ENCODE measurements at regions not wholly inside any gene's neighbourhood (a gene's known extent, or its start where the extent isn't known, plus 50 kb on each side); places are given as distances from the start of the nearest gene placed in this dataset.

DNA sequence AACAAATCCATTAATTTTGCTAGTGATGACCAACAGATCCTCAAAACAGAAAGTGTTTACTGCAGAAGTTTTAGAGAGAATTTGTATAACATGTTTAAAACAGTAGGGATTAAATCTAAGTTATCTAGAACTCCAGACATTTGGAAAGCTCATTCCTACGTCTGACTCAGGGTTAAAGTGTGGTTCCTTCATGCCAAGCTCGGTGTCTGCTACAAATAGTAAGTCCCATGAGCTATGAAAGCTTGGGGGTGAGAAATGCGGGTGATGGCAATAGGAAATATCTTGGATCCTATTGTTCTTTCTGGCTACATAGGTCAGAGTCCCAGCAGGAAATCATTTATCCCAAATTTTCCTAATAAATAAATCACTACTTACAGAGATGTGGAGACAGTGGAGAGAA lies 867.1 kb downstream of the UQCRFS1 start:
- WGBS, 2 donors, result 51 to 54% methylated on average over 3 of the region's 3 CpGs
- TF ChIP-seq CTCF (IDR thresholded peaks at IDR 0.05), result no peak
- no peak for TF ChIP-seq POLR2A (IDR thresholded peaks at IDR 0.05)
- intact Hi-C loops (cut with DNase I), result no loop called here
- DNase-seq (no peak), ATAC-seq (no peak)
- H3K27me3 ChIP-seq, result no peaks in the 10 kb centered on the region
- no peaks in the 10 kb centered on the region for H3K36me3 ChIP-seq (replicated peaks in 1 of 2; ENCODE audit: insufficient read depth in 1 of 2, low read depth in 2 of 2)
- H3K27ac ChIP-seq, result no peak overlapping the region
- no peaks in the 10 kb centered on the region for H3K9me3 ChIP-seq
- no peaks in the 10 kb centered on the region for H3K4me1 ChIP-seq
- H3K4me3 ChIP-seq, result no peak overlapping the region

DNA sequence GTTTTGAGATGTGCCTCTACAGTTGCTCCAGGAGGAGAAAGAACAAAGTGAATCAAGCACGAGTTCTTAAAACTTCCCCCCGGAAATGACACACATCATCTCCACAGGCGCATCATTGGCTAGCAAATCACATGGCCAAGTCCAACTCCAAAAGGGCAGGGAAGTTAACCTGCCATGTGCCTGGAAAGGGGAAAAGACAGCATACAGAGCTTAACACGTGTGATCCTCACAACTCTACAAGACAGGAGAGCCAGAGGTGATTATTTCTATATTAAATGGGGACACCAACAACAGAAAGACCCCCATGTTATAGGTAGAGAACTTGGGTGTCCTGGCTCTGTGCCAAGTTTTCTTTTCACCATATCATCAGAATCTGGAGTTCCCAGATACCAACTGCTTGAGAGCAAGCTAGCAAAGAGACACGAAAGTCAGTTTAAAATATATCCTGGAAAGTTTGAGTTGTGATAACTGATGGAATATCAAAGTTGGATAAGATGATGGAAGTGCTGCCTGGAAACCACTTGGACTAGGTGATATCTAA lies 871.1 kb downstream of the UQCRFS1 start:
- Histone ChIP-seq H3K4me1 (no peaks in the 10 kb centered on the region), H3K36me3 (replicated peaks in 1 of 2; ENCODE audit: insufficient read depth in 1 of 2, low read depth in 2 of 2) (no peaks in the 10 kb centered on the region), H3K4me3 (no peak overlapping the region), H3K27ac (no peak overlapping the region), H3K27me3 (no peaks in the 10 kb centered on the region), H3K9me3 (no peaks in the 10 kb centered on the region)
- ATAC-seq, result no peak
- TF ChIP-seq POLR2A (IDR thresholded peaks at IDR 0.05), result no peak
- TF ChIP-seq CTCF (IDR thresholded peaks at IDR 0.05), result no peak
- 60 to 62% methylated on average over 5 of the region's 5 CpGs for WGBS, 2 donors
- no peak for DNase-seq
- intact Hi-C loops (cut with DNase I), result no loop called here

GRCh38 chr19:28334419-28334818 lies 878.5 kb downstream of the UQCRFS1 start:
- Histone ChIP-seq H3K27ac (no peak overlapping the region), H3K27me3 (no peaks in the 10 kb centered on the region), H3K4me1 (no peaks in the 10 kb centered on the region), H3K4me3 (no peak overlapping the region), H3K36me3 (replicated peaks in 1 of 2; ENCODE audit: insufficient read depth in 1 of 2, low read depth in 2 of 2) (no peaks in the 10 kb centered on the region), H3K9me3 (no peaks in the 10 kb centered on the region)
- ATAC-seq (no peak), DNase-seq (no peak)
- intact Hi-C loops (cut with DNase I), result no loop called here
- TF ChIP-seq POLR2A (IDR thresholded peaks at IDR 0.05), result no peak
- no peak for TF ChIP-seq CTCF (IDR thresholded peaks at IDR 0.05)
- WGBS, 2 donors, result 54 to 61% methylated on average over 4 of the region's 4 CpGs

- no peak for DNase-seq
- no peaks in the 10 kb centered on the region for H3K36me3 ChIP-seq (replicated peaks in 1 of 2; ENCODE audit: insufficient read depth in 1 of 2, low read depth in 2 of 2)
- WGBS, 2 donors, result 76 to 78% methylated on average over 4 to 5 of the region's 5 CpGs
- no peak overlapping the region for H3K4me3 ChIP-seq
- H3K27ac ChIP-seq, result no peak overlapping the region
- no peaks in the 10 kb centered on the region for H3K9me3 ChIP-seq
- TF ChIP-seq CTCF (IDR thresholded peaks at IDR 0.05), result no peak
- TF ChIP-seq POLR2A (IDR thresholded peaks at IDR 0.05), result no peak
- intact Hi-C loops (cut with DNase I), result no loop called here
- no peak for ATAC-seq
- H3K27me3 ChIP-seq, result no peaks in the 10 kb centered on the region
- H3K4me1 ChIP-seq, result no peaks in the 10 kb centered on the region
These were observed 879.0 kb downstream of the UQCRFS1 start for GRCh38 chr19:28333909-28334308.

DNA sequence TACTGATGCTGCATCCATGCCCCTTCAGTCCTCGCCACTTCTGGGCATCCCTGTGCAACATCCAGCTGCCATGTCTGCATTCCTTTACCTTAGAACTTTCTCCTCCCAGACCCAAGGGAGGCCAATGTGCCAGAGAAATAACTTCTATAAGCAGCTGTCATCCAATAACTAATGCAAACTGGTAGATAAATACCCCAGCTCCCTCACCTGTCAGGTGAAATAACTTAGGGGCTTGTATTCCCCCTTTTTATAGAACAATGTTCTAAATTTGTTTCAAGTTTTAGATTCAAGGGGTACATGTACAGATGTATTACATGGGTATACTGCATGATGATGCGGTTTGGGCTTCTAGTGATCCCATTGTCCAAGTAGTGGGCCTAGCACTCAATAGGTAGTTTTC lies 880.1 kb downstream of the UQCRFS1 start:
- Histone ChIP-seq H3K4me3 (no peak overlapping the region), H3K4me1 (no peaks in the 10 kb centered on the region), H3K27ac (no peak overlapping the region), H3K9me3 (no peaks in the 10 kb centered on the region), H3K36me3 (replicated peaks in 1 of 2; ENCODE audit: insufficient read depth in 1 of 2, low read depth in 2 of 2) (no peaks in the 10 kb centered on the region), H3K27me3 (no peaks in the 10 kb centered on the region)
- ATAC-seq, result no peak
- intact Hi-C loops (cut with DNase I), result no loop called here
- 75 to 91% methylated on average over 2 of the region's 2 CpGs for WGBS, 2 donors
- TF ChIP-seq CTCF (IDR thresholded peaks at IDR 0.05) (no peak), POLR2A (IDR thresholded peaks at IDR 0.05) (no peak)
- no peak for DNase-seq
